Panc1 (cell line): ENCODE measurements at regions not wholly inside any gene's neighbourhood (a gene's known extent, or its start where the extent isn't known, plus 50 kb on each side); places are given as distances from the start of the nearest gene placed in this dataset.

Experiments used
- POLR2AphosphoS5 ChIP-seq: IDR thresholded peaks from 2 replicates; pipeline ENCODE4 v1.6.1; 2012; ENCODE audit warnings: mild to moderate bottlenecking, low read depth, low read length, moderate library complexity
- REST ChIP-seq, 2 experiments: IDR thresholded peaks; 2 replicates each; pipeline ENCODE4 v1.6.1; 2011 to 2012; ENCODE audit warnings: low read depth in 2 of 2, control low read depth in 1 of 2, low read length in 1 of 2, mild to moderate bottlenecking in 1 of 2, moderate library complexity in 1 of 2; ENCODE audit not compliant: insufficient read depth in 1 of 2
- TF ChIP-seq, protein P1 (sequence below): fragments of 450-650 bp; IDR thresholded peaks from 2 replicates; pipeline ENCODE4 v1.5.1; 2017; ENCODE audit warnings: mild to moderate bottlenecking

DNA sequence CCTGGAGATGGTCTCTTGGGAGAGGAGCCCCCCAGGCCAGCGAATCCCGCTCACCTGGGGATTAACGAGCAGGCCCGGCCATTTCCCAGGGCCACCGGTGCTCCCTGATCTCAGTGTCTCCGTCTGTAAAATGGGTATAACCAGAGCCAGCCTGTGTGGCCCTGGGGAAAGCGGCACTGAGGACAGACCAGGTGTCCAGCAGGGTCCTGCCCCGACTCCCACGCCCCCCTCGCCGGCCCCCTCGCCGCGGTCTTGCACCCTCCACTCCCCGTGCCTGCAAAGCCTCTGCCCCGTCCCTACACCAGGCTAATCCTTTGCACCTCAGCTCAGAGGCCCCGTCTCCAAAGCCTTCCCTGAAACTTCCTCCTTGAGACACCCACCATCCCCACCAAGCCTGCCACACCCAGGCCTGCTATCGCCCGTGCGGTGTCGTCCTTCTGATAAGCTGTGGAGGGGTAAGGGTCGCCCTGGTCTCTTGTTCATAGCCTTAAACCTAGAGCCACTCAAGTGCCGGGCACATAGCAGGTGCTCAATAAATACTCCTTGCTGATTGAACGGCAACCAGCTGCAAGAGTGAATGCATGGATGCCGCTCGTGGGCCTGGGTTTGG is 259.1 kb downstream of the C16orf95 start:
- TF ChIP-seq, protein P1, sequence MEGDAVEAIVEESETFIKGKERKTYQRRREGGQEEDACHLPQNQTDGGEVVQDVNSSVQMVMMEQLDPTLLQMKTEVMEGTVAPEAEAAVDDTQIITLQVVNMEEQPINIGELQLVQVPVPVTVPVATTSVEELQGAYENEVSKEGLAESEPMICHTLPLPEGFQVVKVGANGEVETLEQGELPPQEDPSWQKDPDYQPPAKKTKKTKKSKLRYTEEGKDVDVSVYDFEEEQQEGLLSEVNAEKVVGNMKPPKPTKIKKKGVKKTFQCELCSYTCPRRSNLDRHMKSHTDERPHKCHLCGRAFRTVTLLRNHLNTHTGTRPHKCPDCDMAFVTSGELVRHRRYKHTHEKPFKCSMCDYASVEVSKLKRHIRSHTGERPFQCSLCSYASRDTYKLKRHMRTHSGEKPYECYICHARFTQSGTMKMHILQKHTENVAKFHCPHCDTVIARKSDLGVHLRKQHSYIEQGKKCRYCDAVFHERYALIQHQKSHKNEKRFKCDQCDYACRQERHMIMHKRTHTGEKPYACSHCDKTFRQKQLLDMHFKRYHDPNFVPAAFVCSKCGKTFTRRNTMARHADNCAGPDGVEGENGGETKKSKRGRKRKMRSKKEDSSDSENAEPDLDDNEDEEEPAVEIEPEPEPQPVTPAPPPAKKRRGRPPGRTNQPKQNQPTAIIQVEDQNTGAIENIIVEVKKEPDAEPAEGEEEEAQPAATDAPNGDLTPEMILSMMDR, result no peak
- no peak for TF ChIP-seq POLR2AphosphoS5
- TF ChIP-seq REST (IDR thresholded peaks at IDR 0.05; ENCODE audit: insufficient read depth in 1 of 2, low read depth in 2 of 2, low read length in 1 of 2), result no peak
